ENCODE measurements at regions not wholly inside any gene's neighbourhood (a gene's known extent, or its start where the extent isn't known, plus 50 kb on each side); places are given as distances from the start of the nearest gene placed in this dataset.

DNA sequence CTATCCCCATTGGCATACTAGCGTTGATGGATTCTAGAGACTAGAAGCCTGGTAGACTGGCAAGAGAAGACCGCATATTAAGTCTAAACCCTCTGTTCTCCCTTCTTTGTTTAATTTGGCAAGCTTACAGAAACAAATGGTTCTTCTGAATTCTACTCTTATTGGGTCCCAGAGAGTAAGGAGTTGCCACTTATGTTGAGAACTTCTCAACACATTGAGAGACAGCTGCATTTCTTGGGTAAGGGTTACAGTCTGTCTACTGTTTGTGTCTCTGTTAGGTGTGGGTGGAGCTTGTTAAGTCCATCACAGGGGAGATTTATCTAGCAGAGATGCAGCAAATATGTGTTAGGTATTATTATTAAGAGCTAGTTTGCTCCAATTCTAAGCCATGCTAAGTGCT lies 435.8 kb upstream of the MEIS1 start:
- TF ChIP-seq, protein P1, sequence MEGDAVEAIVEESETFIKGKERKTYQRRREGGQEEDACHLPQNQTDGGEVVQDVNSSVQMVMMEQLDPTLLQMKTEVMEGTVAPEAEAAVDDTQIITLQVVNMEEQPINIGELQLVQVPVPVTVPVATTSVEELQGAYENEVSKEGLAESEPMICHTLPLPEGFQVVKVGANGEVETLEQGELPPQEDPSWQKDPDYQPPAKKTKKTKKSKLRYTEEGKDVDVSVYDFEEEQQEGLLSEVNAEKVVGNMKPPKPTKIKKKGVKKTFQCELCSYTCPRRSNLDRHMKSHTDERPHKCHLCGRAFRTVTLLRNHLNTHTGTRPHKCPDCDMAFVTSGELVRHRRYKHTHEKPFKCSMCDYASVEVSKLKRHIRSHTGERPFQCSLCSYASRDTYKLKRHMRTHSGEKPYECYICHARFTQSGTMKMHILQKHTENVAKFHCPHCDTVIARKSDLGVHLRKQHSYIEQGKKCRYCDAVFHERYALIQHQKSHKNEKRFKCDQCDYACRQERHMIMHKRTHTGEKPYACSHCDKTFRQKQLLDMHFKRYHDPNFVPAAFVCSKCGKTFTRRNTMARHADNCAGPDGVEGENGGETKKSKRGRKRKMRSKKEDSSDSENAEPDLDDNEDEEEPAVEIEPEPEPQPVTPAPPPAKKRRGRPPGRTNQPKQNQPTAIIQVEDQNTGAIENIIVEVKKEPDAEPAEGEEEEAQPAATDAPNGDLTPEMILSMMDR (IDR thresholded peaks at IDR 0.05; ENCODE audit: low read depth, low read length, missing control alignments): no peak
- no peak for DNase-seq (ENCODE audit: extremely low read depth, low read depth)
- H3K4me3 ChIP-seq (replicated peaks; ENCODE audit: low read depth, low read length): no peak overlapping the region

DNA sequence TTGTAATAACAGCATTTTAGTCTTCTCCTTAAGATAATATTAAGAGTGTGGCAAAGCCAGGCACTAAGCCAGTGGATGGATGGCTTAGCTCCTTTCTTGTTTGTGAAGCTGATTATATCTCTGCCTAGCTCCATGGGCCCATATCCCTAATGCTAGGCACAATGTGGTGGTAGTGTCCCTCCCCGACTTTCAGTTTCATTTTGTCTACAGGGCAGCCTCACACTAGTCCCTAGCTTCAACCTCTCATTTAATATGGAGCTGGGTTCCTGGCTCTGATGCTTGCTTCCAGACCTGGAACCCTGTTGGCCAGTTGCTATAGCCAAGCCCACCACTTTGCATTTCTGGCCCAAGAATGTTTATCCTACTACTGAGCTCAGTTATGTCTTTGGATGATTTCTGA lies 437.0 kb upstream of the MEIS1 start:
- H3K4me3 ChIP-seq (replicated peaks; ENCODE audit: low read depth, low read length): no peak overlapping the region
- TF ChIP-seq, protein P1 (IDR thresholded peaks at IDR 0.05; ENCODE audit: low read depth, low read length, missing control alignments): no peak
- no peak for DNase-seq (ENCODE audit: extremely low read depth, low read depth)

DNA sequence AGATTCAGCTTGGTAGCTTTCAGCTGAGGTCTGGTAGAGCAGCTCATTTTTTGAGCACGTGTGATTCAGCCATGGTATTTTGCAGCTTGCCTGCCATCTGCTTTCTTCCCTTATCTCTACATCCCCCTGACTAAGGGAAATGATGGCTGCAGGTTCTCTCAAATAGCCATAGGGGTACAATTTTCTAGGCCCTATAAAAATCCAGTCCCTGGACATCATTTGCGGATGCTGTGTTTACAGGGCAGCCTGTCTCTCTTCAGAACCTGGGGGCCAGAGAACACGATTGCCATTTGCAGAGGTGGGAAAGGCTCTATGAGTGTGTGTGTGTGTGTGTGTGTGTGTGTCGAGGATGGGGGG lies 442.7 kb upstream of the MEIS1 start:
- no peak overlapping the region for H3K4me3 ChIP-seq (replicated peaks; ENCODE audit: low read depth, low read length)
- TF ChIP-seq, protein P1 (IDR thresholded peaks at IDR 0.05; ENCODE audit: low read depth, low read length, missing control alignments): no peak
- DNase-seq (ENCODE audit: extremely low read depth, low read depth): no peak

DNA sequence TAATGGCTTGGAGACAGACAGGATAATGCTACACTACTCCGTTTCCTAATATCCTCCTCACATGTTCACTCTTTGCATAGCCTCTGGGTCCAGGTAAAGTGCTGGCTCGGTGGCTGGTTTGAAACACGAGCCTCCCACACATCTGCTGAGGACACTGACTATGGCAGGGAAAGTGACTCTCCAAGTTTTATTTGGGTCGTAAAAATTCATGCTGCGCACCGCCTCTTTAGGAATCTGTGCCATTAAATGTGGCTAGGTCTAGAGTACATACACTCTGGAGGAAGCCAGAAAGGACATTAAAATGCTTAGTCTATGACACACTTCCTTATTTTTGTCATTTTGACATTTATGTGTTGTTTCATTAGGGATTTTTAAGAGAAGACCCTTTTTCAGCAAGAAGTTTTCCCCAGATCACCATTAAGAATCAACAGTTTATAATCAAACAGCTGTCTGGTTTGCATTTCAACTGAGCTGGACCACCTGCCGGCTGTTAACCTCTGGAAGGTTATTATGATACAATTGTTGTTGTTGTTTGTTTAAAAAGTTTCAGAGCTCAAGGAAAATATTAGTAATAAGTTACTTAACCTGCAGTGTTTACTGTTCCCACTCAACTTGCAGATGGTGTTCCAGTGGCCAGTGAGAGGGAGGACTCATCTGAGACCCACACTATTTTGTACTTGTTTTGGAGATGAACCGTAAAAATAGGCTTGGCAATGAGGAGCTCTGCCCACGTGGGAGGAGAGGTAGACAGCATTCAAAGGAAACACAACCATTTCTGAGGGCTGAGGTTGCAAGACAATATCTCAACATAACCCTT lies 443.3 kb upstream of the MEIS1 start:
- TF ChIP-seq, protein P1 (IDR thresholded peaks at IDR 0.05; ENCODE audit: low read depth, low read length, missing control alignments): no peak
- DNase-seq (ENCODE audit: extremely low read depth, low read depth): no peak
- no peak overlapping the region for H3K4me3 ChIP-seq (replicated peaks; ENCODE audit: low read depth, low read length)

DNA sequence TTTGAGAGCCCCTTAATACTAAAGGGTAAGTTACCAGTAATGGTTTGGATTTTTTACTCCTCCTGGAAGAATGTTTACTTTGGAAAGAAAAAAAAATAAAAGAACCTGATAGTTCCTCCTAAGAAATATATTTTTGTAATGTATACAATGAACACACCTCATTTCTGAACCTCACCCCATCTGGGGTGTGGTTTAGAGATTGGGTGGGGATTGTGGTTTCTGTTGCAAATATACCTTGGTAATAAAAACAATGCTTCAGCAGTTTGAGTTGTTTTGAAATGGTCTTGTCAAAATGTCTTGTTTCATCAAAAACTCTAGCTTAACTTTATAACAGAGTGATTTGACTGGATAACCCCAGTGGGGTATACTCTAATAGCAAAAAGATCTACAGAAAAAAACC lies 448.9 kb upstream of the MEIS1 start:
- no peak overlapping the region for H3K4me3 ChIP-seq (replicated peaks; ENCODE audit: low read depth, low read length)
- TF ChIP-seq, protein P1 (IDR thresholded peaks at IDR 0.05; ENCODE audit: low read depth, low read length, missing control alignments): no peak
- DNase-seq (ENCODE audit: extremely low read depth, low read depth): no peak

DNA sequence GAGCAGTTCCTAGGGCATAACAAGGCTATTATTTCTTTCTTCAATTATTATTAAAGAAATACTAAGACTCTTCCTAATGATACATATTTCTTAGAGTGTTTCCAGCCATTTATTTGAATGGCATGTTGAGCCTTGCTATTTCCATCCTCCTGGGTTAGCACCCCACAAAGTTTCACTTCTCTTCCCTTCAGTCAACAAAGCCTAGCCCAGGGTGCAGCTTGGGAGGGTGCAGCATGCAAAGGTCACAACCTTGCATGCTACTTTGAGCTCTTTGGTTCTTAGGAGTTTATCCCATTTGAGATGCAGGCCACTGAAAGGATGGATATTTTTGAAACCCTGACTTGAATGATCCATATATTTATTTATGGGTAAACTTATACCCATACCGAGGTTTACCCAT lies 454.4 kb upstream of the MEIS1 start:
- TF ChIP-seq, protein P1 (IDR thresholded peaks at IDR 0.05; ENCODE audit: low read depth, low read length, missing control alignments): no peak
- no peak overlapping the region for H3K4me3 ChIP-seq (replicated peaks; ENCODE audit: low read depth, low read length)
- DNase-seq (ENCODE audit: extremely low read depth, low read depth): no peak

DNA sequence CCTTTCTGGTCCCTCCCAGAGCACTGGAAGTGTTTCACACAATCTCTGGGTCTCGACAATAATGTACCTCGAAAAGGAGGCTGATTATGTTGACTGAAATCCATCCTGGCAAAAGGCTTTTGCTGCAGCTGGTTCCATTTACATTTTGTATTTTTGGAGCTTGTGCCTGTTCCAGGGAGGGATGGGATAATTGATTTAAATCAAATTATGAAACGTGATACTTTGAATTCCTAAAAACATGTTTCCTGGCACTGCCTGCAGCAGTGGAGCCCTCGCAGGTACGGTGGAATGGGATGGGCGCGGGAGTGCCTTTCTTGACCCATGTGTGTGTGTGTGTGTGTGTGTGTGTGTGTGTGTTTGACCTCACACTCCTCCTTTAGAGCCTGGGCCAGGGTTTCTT lies 455.5 kb upstream of the MEIS1 start:
- no peak overlapping the region for H3K4me3 ChIP-seq (replicated peaks; ENCODE audit: low read depth, low read length)
- no peak for DNase-seq (ENCODE audit: extremely low read depth, low read depth)
- TF ChIP-seq, protein P1 (IDR thresholded peaks at IDR 0.05; ENCODE audit: low read depth, low read length, missing control alignments): no peak

Data from HFF-Myc (cell line).